GM19239 (cell line): ENCODE measurements at regions not wholly inside any gene's neighbourhood (a gene's known extent, or its start where the extent isn't known, plus 50 kb on each side); places are given as distances from the start of the nearest gene placed in this dataset.
"Not testable (repeated sequence)": the region's sequence is repeated elsewhere in the genome, so short reads cannot be mapped to it uniquely, and the experiment has no call there.

Experiments
- DNase-seq: peaks from one replicate; pipeline ENCODE4 v3.0.0; 2011; ENCODE audit warnings: low spot score; ENCODE audit not compliant: insufficient read length
- FAIRE-seq: peaks from 2 replicates; lab custom pipeline; 2011; peaks lifted over from hg19 to GRCh38; lab: Jason Lieb, UNC

GRCh38 chr7:45400680-45401079 is 173.5 kb upstream of the ADCY1 start:
- no peak for FAIRE-seq
- no peak for DNase-seq

GRCh38 chr7:45401155-45401554 is 173.0 kb upstream of the ADCY1 start:
- DNase-seq: no peak
- no peak for FAIRE-seq

GRCh38 chr7:45401851-45402250 is 172.3 kb upstream of the ADCY1 start:
- FAIRE-seq: no peak
- no peak for DNase-seq

GRCh38 chr7:45402480-45403218 is 171.5 kb upstream of the ADCY1 start:
- no peak for FAIRE-seq
- DNase-seq: no peak

GRCh38 chr7:45404622-45405021 is 169.5 kb upstream of the ADCY1 start:
- DNase-seq (no peak), FAIRE-seq (no peak)

- DNase-seq (no peak), FAIRE-seq (no peak)
Observed at GRCh38 chr7:45407730-45408408, 166.3 kb upstream of the ADCY1 start.

- DNase-seq (no peak), FAIRE-seq (no peak)
Observed at GRCh38 chr7:45408409-45408737, 165.8 kb upstream of the ADCY1 start.

GRCh38 chr7:45410893-45411292 is 163.3 kb upstream of the ADCY1 start:
- no peak for FAIRE-seq
- DNase-seq: no peak

GRCh38 chr7:45413419-45413818 is 160.7 kb upstream of the ADCY1 start:
- FAIRE-seq (no peak), DNase-seq (no peak)

GRCh38 chr7:45414226-45414625 is 159.9 kb upstream of the ADCY1 start:
- no peak for FAIRE-seq
- no peak for DNase-seq

- DNase-seq (no peak), FAIRE-seq (no peak)
Observed at GRCh38 chr7:45415265-45415664, 158.9 kb upstream of the ADCY1 start.

- DNase-seq: no peak
- no peak for FAIRE-seq
Observed at GRCh38 chr7:45416846-45417245, 157.3 kb upstream of the ADCY1 start.

GRCh38 chr7:45417268-45417667 is 156.9 kb upstream of the ADCY1 start:
- DNase-seq (no peak), FAIRE-seq (no peak)

GRCh38 chr7:45417735-45418134 is 156.4 kb upstream of the ADCY1 start:
- DNase-seq (no peak), FAIRE-seq (no peak)

- FAIRE-seq (no peak), DNase-seq (no peak)
Observed at GRCh38 chr7:45420843-45421495, 153.2 kb upstream of the ADCY1 start.

GRCh38 chr7:45421806-45422205 is 152.4 kb upstream of the ADCY1 start:
- DNase-seq: no peak
- FAIRE-seq: no peak

- FAIRE-seq: no peak
- no peak for DNase-seq
Observed at GRCh38 chr7:45430397-45430796, 143.8 kb upstream of the ADCY1 start.

- DNase-seq (no peak), FAIRE-seq (no peak)
Observed at GRCh38 chr7:45434167-45434784, 139.9 kb upstream of the ADCY1 start.

GRCh38 chr7:45435131-45435530 is 139.0 kb upstream of the ADCY1 start:
- FAIRE-seq: no peak
- no peak for DNase-seq

GRCh38 chr7:45435846-45436245 is 138.3 kb upstream of the ADCY1 start:
- FAIRE-seq: no peak
- no peak for DNase-seq

- FAIRE-seq, DNase-seq: not testable (repeated sequence)
Observed at GRCh38 chr7:45440776-45441175, 133.4 kb upstream of the ADCY1 start.
